ENCODE measurements at regions not wholly inside any gene's neighbourhood (a gene's known extent, or its start where the extent isn't known, plus 50 kb on each side); places are given as distances from the start of the nearest gene placed in this dataset.

GRCh38 chr12:107477947-107478610 lies 207.5 kb upstream of the PWP1 start:
- DNase-seq = no peak

- DNase-seq = no peak
Measured at GRCh38 chr12:107478881-107479280, 206.7 kb upstream of the PWP1 start.

GRCh38 chr12:107480836-107481608 lies 204.6 kb upstream of the PWP1 start:
- no peak for DNase-seq

GRCh38 chr12:107484230-107484629 lies 201.4 kb upstream of the PWP1 start:
- no peak for DNase-seq

- no peak for DNase-seq
Measured at GRCh38 chr12:107484941-107485340, 200.7 kb upstream of the PWP1 start.

GRCh38 chr12:107485731-107486130 lies 199.9 kb upstream of the PWP1 start:
- DNase-seq = no peak

GRCh38 chr12:107486140-107486892 lies 199.3 kb upstream of the PWP1 start:
- DNase-seq = peak in 1 of 6 experiments; percentile 4

GRCh38 chr12:107487011-107487680 lies 198.5 kb upstream of the PWP1 start:
- no peak for DNase-seq

- DNase-seq = no peak
Measured at GRCh38 chr12:107488666-107489065, 196.9 kb upstream of the PWP1 start.

GRCh38 chr12:107490010-107490409 lies 195.6 kb upstream of the PWP1 start:
- no peak for DNase-seq

GRCh38 chr12:107491856-107492255 lies 193.7 kb upstream of the PWP1 start:
- no peak for DNase-seq

- no peak for DNase-seq
Measured at GRCh38 chr12:107492393-107493134, 193.0 kb upstream of the PWP1 start.

- no peak for DNase-seq
Measured at GRCh38 chr12:107493135-107493494, 192.5 kb upstream of the PWP1 start.

- no peak for DNase-seq
Measured at GRCh38 chr12:107493666-107494065, 191.9 kb upstream of the PWP1 start.

GRCh38 chr12:107494331-107494730 lies 191.3 kb upstream of the PWP1 start:
- no peak for DNase-seq

- no peak for DNase-seq
Measured at GRCh38 chr12:107495604-107496003, 190.0 kb upstream of the PWP1 start.

- no peak for DNase-seq
Measured at GRCh38 chr12:107497231-107497630, 188.4 kb upstream of the PWP1 start.

GRCh38 chr12:107500307-107500706 lies 185.3 kb upstream of the PWP1 start:
- no peak for DNase-seq

- DNase-seq = no peak
Measured at GRCh38 chr12:107501681-107502080, 183.9 kb upstream of the PWP1 start.

GRCh38 chr12:107503129-107503855 lies 182.3 kb upstream of the PWP1 start:
- DNase-seq = no peak
